GM18861 (cell line): ENCODE measurements at regions not wholly inside any gene's neighbourhood (a gene's known extent, or its start where the extent isn't known, plus 50 kb on each side); places are given as distances from the start of the nearest gene placed in this dataset.
"Not testable (repeated sequence)": the region's sequence is repeated elsewhere in the genome, so short reads cannot be mapped to it uniquely, and the experiment has no call there.

ENCODE experiments used
- ATAC-seq: cut with Tn5 transposase; IDR thresholded peaks from one replicate; pipeline ENCODE4 v1.9.1; 2021; ENCODE audit not compliant: unreplicated experiment

GRCh38 chr4:117893207-117893606 is 141.1 kb upstream of the NDST3 start:
- ATAC-seq, result no peak

- no peak for ATAC-seq
Observed at GRCh38 chr4:117898496-117898895, 135.8 kb upstream of the NDST3 start.

- no peak for ATAC-seq
Observed at GRCh38 chr4:117900832-117901231, 133.5 kb upstream of the NDST3 start.

- no peak for ATAC-seq
Observed at GRCh38 chr4:117907646-117908045, 126.6 kb upstream of the NDST3 start.

GRCh38 chr4:117908306-117909207 is 125.7 kb upstream of the NDST3 start:
- ATAC-seq, result no peak

GRCh38 chr4:117916728-117917127 is 117.6 kb upstream of the NDST3 start:
- ATAC-seq, result no peak

GRCh38 chr4:117922311-117922710 is 112.0 kb upstream of the NDST3 start:
- ATAC-seq, result not testable (repeated sequence)

GRCh38 chr4:117927823-117928222 is 106.5 kb upstream of the NDST3 start:
- ATAC-seq, result not testable (repeated sequence)

- no peak for ATAC-seq
Observed at GRCh38 chr4:117941611-117942010, 92.7 kb upstream of the NDST3 start.

- no peak for ATAC-seq
Observed at GRCh38 chr4:117949621-117950020, 84.7 kb upstream of the NDST3 start.

GRCh38 chr4:117957571-117957970 is 76.7 kb upstream of the NDST3 start:
- ATAC-seq, result no peak

- ATAC-seq, result no peak
Observed at GRCh38 chr4:117965622-117966021, 68.7 kb upstream of the NDST3 start.

- no peak for ATAC-seq
Observed at GRCh38 chr4:117968606-117969005, 65.7 kb upstream of the NDST3 start.

- ATAC-seq, result no peak
Observed at GRCh38 chr4:117971403-117971802, 62.9 kb upstream of the NDST3 start.

GRCh38 chr4:117983541-117984365 is 50.5 kb upstream of the NDST3 start:
- ATAC-seq, result no peak

- ATAC-seq, result no peak
Observed at GRCh38 chr4:117984366-117984680, 50.0 kb upstream of the NDST3 start.
